ENCODE measurements at regions not wholly inside any gene's neighbourhood (a gene's known extent, or its start where the extent isn't known, plus 50 kb on each side); places are given as distances from the start of the nearest gene placed in this dataset.

- TF ChIP-seq CTCF (IDR thresholded peaks at IDR 0.05 in 4 of 5, conservative IDR thresholded peaks at IDR 0.05 in 1 of 5): no peak
- no peak for TF ChIP-seq POLR2A (IDR thresholded peaks at IDR 0.05)
These were observed 491.7 kb downstream of the C6orf118 start for GRCh38 chr6:164817662-164818061.

Data from gastrocnemius medialis (tissue), 4 donors.